Endothelial cell of umbilical vein (primary cell): ENCODE measurements at regions not wholly inside any gene's neighbourhood (a gene's known extent, or its start where the extent isn't known, plus 50 kb on each side); places are given as distances from the start of the nearest gene placed in this dataset.

Experiments used
- BruUV-seq: library from RNA; stranded (reverse); fragments of 400-500 nt; replicated peaks from 2 replicates; lab custom pipeline; 2021; lab: Mats Ljungman, UMichigan
- CTCF ChIA-PET: fragments of 300-600, 350-600 bp; sonication (Branson Sonifier 250); formaldehyde crosslinking; loops from one replicate; lab custom pipeline; 2021; ENCODE audit warnings: antibody characterized with exemption, inconsistent platforms; lab: Charles Lee
- POLR2A ChIA-PET: fragments of 300-600, 350-600 bp; sonication (Branson Sonifier 250); formaldehyde crosslinking; loops from one replicate; lab custom pipeline; 2021; ENCODE audit warnings: antibody characterized with exemption, inconsistent platforms; lab: Charles Lee
- DNase-seq: peaks from one replicate; pipeline ENCODE4 v3.0.0-alpha.2; 2011; ENCODE audit warnings: low read depth, low spot score
- FAIRE-seq: peaks from 2 replicates; lab custom pipeline; 2011; peaks lifted over from hg19 to GRCh38; lab: Jason Lieb, UNC
- H2AFZ ChIP-seq: 2 replicates; pipeline ENCODE4 v1.6.0; 2012; ENCODE audit warnings: low read depth, low read length, control low read depth, inconsistent platforms
- H3K27ac ChIP-seq: 2 replicates; pipeline ENCODE4 v1.5.1; 2011; ENCODE audit warnings: low read depth, mild to moderate bottlenecking, control low read depth, low read length, moderate library complexity; ENCODE audit not compliant: insufficient read depth
- H3K27me3 ChIP-seq, 2 experiments: 2 replicates each; pipeline versions ENCODE4 v1.6.0 to v1.6.1; 2011; ENCODE audit warnings: low read length in 2 of 2, mixed read lengths in 1 of 2; ENCODE audit not compliant: control insufficient read depth in 2 of 2, insufficient read depth in 2 of 2
- H3K36me3 ChIP-seq, 2 experiments: 2 replicates in 1 of 2; 3 replicates in 1 of 2; pipeline ENCODE4 v1.5.1; 2011; ENCODE audit warnings: low read length in 2 of 2, mild to moderate bottlenecking in 1 of 2, moderate library complexity in 1 of 2; ENCODE audit not compliant: control insufficient read depth in 2 of 2, insufficient read depth in 2 of 2; ENCODE audit errors: extremely low read depth in 1 of 2
- H3K4me1 ChIP-seq: 3 replicates; pipeline ENCODE4 v1.5.1; 2011; ENCODE audit warnings: mild to moderate bottlenecking, low read length; ENCODE audit not compliant: control insufficient read depth, insufficient read depth; ENCODE audit errors: extremely low read depth
- H3K4me2 ChIP-seq: 2 replicates; pipeline ENCODE4 v1.6.1; 2011; ENCODE audit warnings: low read length, control low read depth, mixed read lengths; ENCODE audit not compliant: insufficient read depth
- H3K4me3 ChIP-seq, 3 experiments: fragments of 200-600 bp in 1 of 3; sonication (generic), shearing (Covaris generic) in 1 of 3; replicated peaks in 1 of 3; 2 replicates each; pipeline ENCODE4 v1.5.1; 2011 to 2016; ENCODE audit warnings: control low read depth in 3 of 3, low read length in 3 of 3, mild to moderate bottlenecking in 2 of 3, inconsistent platforms in 1 of 3, low read depth in 1 of 3, moderate library complexity in 1 of 3; ENCODE audit not compliant: insufficient read depth in 1 of 3
- H3K79me2 ChIP-seq: 2 replicates; pipeline ENCODE4 v1.6.0; 2012; ENCODE audit warnings: low read length, inconsistent platforms; ENCODE audit not compliant: control insufficient read depth, insufficient read depth
- H3K9ac ChIP-seq: replicated peaks from 2 replicates; pipeline ENCODE3; 2011; ENCODE audit warnings: low read length, control low read depth; ENCODE audit not compliant: insufficient read depth; ENCODE audit errors: extremely low read depth
- H3K9me1 ChIP-seq: replicated peaks from 3 replicates; pipeline ENCODE4 v1.6.0; 2011; ENCODE audit warnings: mild to moderate bottlenecking, low read length; ENCODE audit not compliant: control insufficient read depth, insufficient read depth; ENCODE audit errors: extremely low read depth
- H3K9me3 ChIP-seq: replicated peaks from 2 replicates; pipeline ENCODE4 v1.5.1; 2012; ENCODE audit warnings: low read length, inconsistent platforms; ENCODE audit not compliant: control insufficient read depth, insufficient read depth
- H4K20me1 ChIP-seq: replicated peaks from 2 replicates; pipeline ENCODE3; 2011; ENCODE audit warnings: mild to moderate bottlenecking, low read length; ENCODE audit not compliant: control insufficient read depth, insufficient read depth; ENCODE audit errors: extremely low read depth
- CTCF ChIP-seq, 2 donors: IDR thresholded peaks; 1 replicate in 1 of 2; 2 replicates in 1 of 2; pipeline ENCODE4 v1.5.1; 2011; ENCODE audit warnings: low read length in 2 of 2, mild to moderate bottlenecking in 2 of 2, moderate library complexity in 2 of 2, control low read depth in 1 of 2, inconsistent platforms in 1 of 2, low read depth in 1 of 2; ENCODE audit not compliant: insufficient read depth in 1 of 2; ENCODE audit errors: extremely low read depth in 1 of 2
- EZH2 ChIP-seq: IDR thresholded peaks from 2 replicates; pipeline ENCODE4 v1.6.1; 2012; ENCODE audit warnings: borderline replicate concordance, low read depth, mild to moderate bottlenecking, moderate library complexity, low read length, inconsistent platforms; ENCODE audit not compliant: severe bottlenecking
- FOS ChIP-seq: IDR thresholded peaks from 2 replicates; pipeline ENCODE4 v1.6.1; 2011; ENCODE audit warnings: mild to moderate bottlenecking, low read length, moderate library complexity, borderline replicate concordance; ENCODE audit not compliant: insufficient read depth
- GATA2 ChIP-seq: IDR thresholded peaks from 2 replicates; pipeline ENCODE4 v1.7.0; 2011; ENCODE audit warnings: low read depth, mild to moderate bottlenecking, moderate library complexity, mixed read lengths, low read length; ENCODE audit not compliant: insufficient read length, insufficient read depth
- JUN ChIP-seq: IDR thresholded peaks from 2 replicates; pipeline ENCODE4 v1.6.1; 2011; ENCODE audit warnings: borderline replicate concordance, low read depth; ENCODE audit not compliant: insufficient read length, insufficient read depth
- MAX ChIP-seq: IDR thresholded peaks from 2 replicates; pipeline ENCODE4 v1.6.1; 2011; ENCODE audit not compliant: insufficient read depth, insufficient read length
- MYC ChIP-seq: IDR thresholded peaks from one replicate; pipeline ENCODE4 v1.6.1; 2011; ENCODE audit warnings: mild to moderate bottlenecking, low read depth, low read length
- POLR2A ChIP-seq: IDR thresholded peaks from 2 replicates; pipeline ENCODE4 v1.6.1; 2012; ENCODE audit warnings: low read depth, mild to moderate bottlenecking, control low read depth, low read length
- POLR2AphosphoS5 ChIP-seq: IDR thresholded peaks from 2 replicates; pipeline ENCODE4 v1.6.1; 2012; ENCODE audit warnings: low read depth, mild to moderate bottlenecking, control low read depth, low read length, moderate library complexity; ENCODE audit not compliant: insufficient read depth
- dilution Hi-C: fragments of 300-500 bp; cut with MboI; formaldehyde crosslinking; loops from one replicate; pipeline ENCODE4 v1.15.0; 2019; ENCODE audit warnings: low sequenced_read_pairs; ENCODE audit not compliant: extremely low pct_ligation_motif_present
- intact Hi-C: fragments of 100-400 bp; cut with micrococcal nuclease; formaldehyde crosslinking; loops from one replicate; pipeline ENCODE4 v1.10.0; 2022

GRCh38 chr13:74755065-74755464, 620.9 kb upstream of the KLF12 start:
- no peak for FAIRE-seq

More at GRCh38 chr13:74755065-74755464, 620.9 kb upstream of the KLF12 start:
- Histone ChIP-seq H3K4me3 (no peak overlapping the region), H4K20me1 (no peaks in the 10 kb centered on the region), H3K27ac (no peak overlapping the region), H3K9ac (no peak overlapping the region), H3K4me2 (no peak overlapping the region), H2AFZ (no peak overlapping the region), H3K9me3 (no peaks in the 10 kb centered on the region), H3K36me3 (no peaks in the 10 kb centered on the region), H3K79me2 (no peaks in the 10 kb centered on the region), H3K27me3 (no peaks in the 10 kb centered on the region), H3K9me1 (no peaks in the 10 kb centered on the region), H3K4me1 (no peaks in the 10 kb centered on the region)
- no peak for DNase-seq
- BruUV-seq = no TSS peak
- no peak for TF ChIP-seq JUN
- no peak for TF ChIP-seq CTCF (IDR thresholded peaks at IDR 0.05; ENCODE audit: extremely low read depth in 1 of 2, insufficient read depth in 1 of 2, low read depth in 1 of 2, low read length in 2 of 2)
- TF ChIP-seq FOS = no peak
- no peak for TF ChIP-seq MAX
- TF ChIP-seq GATA2 = no peak
- no peak for TF ChIP-seq EZH2
- no peak for TF ChIP-seq POLR2A
- TF ChIP-seq POLR2AphosphoS5 = no peak
- no peak for TF ChIP-seq MYC
- CTCF ChIA-PET = no interaction called here
- dilution Hi-C loops = no loop called here
- intact Hi-C loops = no loop called here
- POLR2A ChIA-PET = no interaction called here
